HepG2 (cell line): ENCODE measurements at regions not wholly inside any gene's neighbourhood (a gene's known extent, or its start where the extent isn't known, plus 50 kb on each side); places are given as distances from the start of the nearest gene placed in this dataset.

ENCODE experiments used
- ATAC-seq: fragments of 200-7000 bp; cut with Tn5 transposase; 3 replicates; pipeline ENCODE4 v1.9.1; 2020; ENCODE audit warnings: mild to moderate bottlenecking, moderate library complexity
- BruUV-seq: library from RNA; stranded (reverse); fragments of 400-500 nt; replicated peaks from 2 replicates; lab custom pipeline; 2021; lab: Mats Ljungman, UMichigan
- CTCF ChIA-PET: fragments of 300-600 bp; formaldehyde crosslinking; extraction: SDS; loops from one replicate; lab custom pipeline; 2021; ENCODE audit warnings: low total read pairs, inconsistent platforms, low intra/inter-chr PET ratio; lab: Yijun Ruan, JAX
- POLR2A ChIA-PET: fragments of 350-600 bp; sonication (Branson Sonifier 250); formaldehyde crosslinking; loops from one replicate; lab custom pipeline; 2020; ENCODE audit warnings: antibody characterized with exemption, inconsistent platforms; lab: Yijun Ruan, JAX
- DNase-seq: peaks from one replicate; pipeline ENCODE4 v3.0.0-alpha.2; 2015; ENCODE audit warnings: low spot score
- FAIRE-seq: peaks from 3 replicates; lab custom pipeline; 2011; peaks lifted over from hg19 to GRCh38; lab: Jason Lieb, UNC
- H2AFZ ChIP-seq: one replicate; pipeline ENCODE4 v1.6.1; 2011; ENCODE audit warnings: low read length, inconsistent platforms
- H3K27ac ChIP-seq: fragments of 300-600 bp; 3 replicates; pipeline ENCODE4 v1.8.0; 2011; ENCODE audit warnings: mixed run types, mild to moderate bottlenecking, mixed read lengths, low read length, inconsistent platforms; ENCODE audit not compliant: insufficient read depth; ENCODE audit errors: extremely low read length
- H3K27me3 ChIP-seq, 2 experiments: fragments of 200-600 bp in 1 of 2; 2 replicates in 1 of 2; 3 replicates in 1 of 2; pipeline versions ENCODE4 v1.6.0 to v1.8.0; 2011; ENCODE audit warnings: low read length in 2 of 2, mild to moderate bottlenecking in 2 of 2, moderate library complexity in 2 of 2, inconsistent platforms in 1 of 2; ENCODE audit not compliant: insufficient read depth in 2 of 2, control insufficient read depth in 1 of 2
- H3K36me3 ChIP-seq, 2 experiments: fragments of 200-600 bp in 1 of 2; replicated peaks in 1 of 2; 2 replicates in 1 of 2; 3 replicates in 1 of 2; pipeline versions ENCODE4 v1.5.1 to v1.8.0; 2011; ENCODE audit warnings: low read length in 2 of 2, inconsistent platforms in 1 of 2; ENCODE audit not compliant: insufficient read depth in 2 of 2, control insufficient read depth in 1 of 2
- H3K4me1 ChIP-seq: 2 replicates; pipeline ENCODE4 v1.5.1; 2012; ENCODE audit warnings: low read length, inconsistent platforms; ENCODE audit not compliant: insufficient read depth
- H3K4me2 ChIP-seq: 2 replicates; pipeline ENCODE4 v1.6.0; 2011; ENCODE audit warnings: low read depth, low read length, inconsistent platforms
- H3K4me3 ChIP-seq, 3 experiments: fragments of 200-600 bp in 1 of 3; sonication (generic), shearing (Covaris generic) in 1 of 3; replicated peaks in 1 of 3; 2 replicates each; pipeline ENCODE4 v1.5.1; 2011 to 2016; ENCODE audit warnings: low read length in 3 of 3, inconsistent platforms in 2 of 3, low read depth in 2 of 3, mild to moderate bottlenecking in 2 of 3, control low read depth in 1 of 3, mixed read lengths in 1 of 3; ENCODE audit not compliant: insufficient read depth in 1 of 3
- H3K79me2 ChIP-seq: one replicate; pipeline ENCODE4 v1.6.1; 2011; ENCODE audit warnings: low read length, inconsistent platforms; ENCODE audit not compliant: insufficient read depth
- H3K9ac ChIP-seq: 2 replicates; pipeline ENCODE4 v1.6.0; 2011; ENCODE audit warnings: mild to moderate bottlenecking, low read depth, low read length, inconsistent platforms; ENCODE audit not compliant: insufficient read depth
- H3K9me3 ChIP-seq: 2 replicates; pipeline ENCODE4 v1.5.1; 2012; ENCODE audit warnings: mild to moderate bottlenecking, low read length
- H4K20me1 ChIP-seq: 2 replicates; pipeline ENCODE4 v1.6.0; 2011; ENCODE audit warnings: inconsistent platforms, mild to moderate bottlenecking, low read length, moderate library complexity; ENCODE audit not compliant: insufficient read depth
- ARID2 ChIP-seq: sonication (generic); formaldehyde crosslinking; IDR thresholded peaks from 2 replicates; pipeline ENCODE4 v1.8.1; 2022; ENCODE audit warnings: mild to moderate bottlenecking, missing genetic modification reagents, borderline replicate concordance
- HIVEP1 ChIP-seq: sonication (generic); formaldehyde crosslinking; IDR thresholded peaks from 2 replicates; pipeline ENCODE4 v1.4.0; 2020; ENCODE audit warnings: mild to moderate bottlenecking, missing genetic modification reagents
- HOXA7 ChIP-seq: sonication (generic); formaldehyde crosslinking; IDR thresholded peaks from 2 replicates; pipeline ENCODE4 v1.8.1; 2022; ENCODE audit warnings: mild to moderate bottlenecking, missing genetic modification reagents, moderate library complexity
- KAT7 ChIP-seq: IDR thresholded peaks from 2 replicates; pipeline ENCODE4 v1.6.1; 2018; ENCODE audit warnings: borderline replicate concordance, missing compliant biosample characterization
- MIER3 ChIP-seq: IDR thresholded peaks from 2 replicates; pipeline ENCODE4 v1.6.1; 2016; ENCODE audit warnings: missing compliant biosample characterization, borderline replicate concordance
- NFYC ChIP-seq: IDR thresholded peaks from 2 replicates; pipeline ENCODE4 v1.6.1; 2016; ENCODE audit warnings: missing genetic modification reagents, missing compliant biosample characterization
- TEAD2 ChIP-seq: sonication (generic); formaldehyde crosslinking; IDR thresholded peaks from 2 replicates; pipeline ENCODE4 v1.9.0; 2021; ENCODE audit warnings: missing genetic modification reagents
- ZBTB42 ChIP-seq: sonication (generic); formaldehyde crosslinking; IDR thresholded peaks from 2 replicates; pipeline ENCODE4 v1.5.0; 2020; ENCODE audit warnings: mild to moderate bottlenecking, missing genetic modification reagents
- ZKSCAN1 ChIP-seq: fragments of 150-350 bp; IDR thresholded peaks from 2 replicates; pipeline ENCODE4 v1.6.1; 2014; ENCODE audit warnings: low read length
- ZNF260 ChIP-seq: sonication (generic); formaldehyde crosslinking; IDR thresholded peaks from 2 replicates; pipeline ENCODE4 v1.4.0; 2020; ENCODE audit warnings: missing genetic modification reagents, low read depth, mild to moderate bottlenecking, borderline replicate concordance
- ZNF501 ChIP-seq: sonication (generic); formaldehyde crosslinking; IDR thresholded peaks from 2 replicates; pipeline ENCODE4 v1.5.1; 2020; ENCODE audit warnings: mild to moderate bottlenecking, moderate library complexity, missing genetic modification reagents
- ZNF879 ChIP-seq: sonication (generic); formaldehyde crosslinking; IDR thresholded peaks from 2 replicates; pipeline ENCODE4 v1.8.1; 2023; ENCODE audit warnings: missing genetic modification reagents
- ZSCAN9 ChIP-seq: IDR thresholded peaks from 2 replicates; pipeline ENCODE4 v1.6.1; 2016; ENCODE audit warnings: borderline replicate concordance
- WGBS: methylation state at CpG from one replicate; pipeline ENCODE4 v1.1.6; 2017; ENCODE audit warnings: low lambda C conversion rate; 5-methylcytosine and 5-hydroxymethylcytosine counted together
- in situ Hi-C: cut with HindIII; loops from 2 replicates; pipeline ENCODE4 v1.10.0; 2017; ENCODE audit warnings: low pct_unique_long_range_greater_than_20kb; ENCODE audit not compliant: extremely low pct_ligation_motif_present
- intact Hi-C: fragments of 100-400 bp; cut with micrococcal nuclease; formaldehyde crosslinking; loops from one replicate; pipeline ENCODE4 v1.10.0; 2022; ENCODE audit not compliant: unreplicated experiment
- TF ChIP-seq, protein P1 (sequence below): sonication (generic); formaldehyde crosslinking; IDR thresholded peaks from 2 replicates; pipeline ENCODE4 v1.8.1; 2023; ENCODE audit warnings: mild to moderate bottlenecking, moderate library complexity, missing genetic modification reagents
- TF ChIP-seq, protein P2 (sequence below): sonication (generic); formaldehyde crosslinking; IDR thresholded peaks from 2 replicates; pipeline ENCODE4 v1.8.0; 2023; ENCODE audit warnings: mild to moderate bottlenecking, missing genetic modification reagents
- TF ChIP-seq, protein P3 (sequence below): sonication (generic); formaldehyde crosslinking; conservative IDR thresholded peaks from 2 replicates; pipeline ENCODE4 v1.5.0; 2020; ENCODE audit warnings: missing genetic modification reagents

DNA sequence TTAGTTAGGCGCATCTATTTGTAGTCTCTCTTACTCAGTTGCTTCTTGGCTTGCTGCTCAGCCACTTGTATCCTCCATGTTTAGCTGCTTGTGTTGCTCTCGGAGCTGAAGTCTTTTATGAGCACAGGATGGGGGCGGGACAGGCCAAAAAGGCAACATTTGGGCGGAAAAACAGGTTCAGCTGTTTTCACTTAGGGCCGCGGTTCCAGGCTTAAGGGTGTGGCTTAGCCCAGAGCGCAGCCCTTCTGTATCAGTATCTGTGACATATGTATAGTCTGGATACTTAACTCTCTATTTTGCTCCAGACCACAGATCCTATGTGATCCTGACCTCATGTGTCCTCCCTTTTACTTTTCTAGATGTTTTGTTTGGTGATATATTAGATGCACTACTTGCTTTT is 763.5 kb downstream of the SUCLG1 start (continued):
- TF ChIP-seq ZNF879 (CRISPR knock-in tag), result no peak
- no peak for TF ChIP-seq ZKSCAN1
- no peak for TF ChIP-seq ZNF501 (CRISPR knock-in tag)

DNA sequence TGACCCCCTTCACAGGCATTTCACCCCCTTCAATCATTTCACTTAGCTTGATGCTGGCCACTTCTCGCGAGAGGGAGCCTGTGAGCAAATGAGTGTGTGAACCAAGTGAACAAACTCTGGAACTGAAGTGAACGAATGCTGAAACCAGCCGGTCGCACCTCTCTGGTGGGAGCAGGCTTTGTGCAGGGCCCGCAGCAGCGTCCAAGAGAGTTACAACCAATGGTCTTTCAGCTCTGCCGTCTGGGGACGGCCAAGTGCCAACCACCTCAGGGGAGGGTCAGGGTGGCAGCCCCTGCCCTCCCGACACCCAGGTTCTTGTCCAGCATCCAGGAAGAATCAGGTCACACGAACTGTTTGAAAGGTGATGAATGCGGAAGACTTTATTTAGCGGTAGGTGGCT is 764.0 kb downstream of the SUCLG1 start:
- Histone ChIP-seq H3K4me3 (no peak overlapping the region), H3K27ac (no peak overlapping the region), H3K9ac (no peak overlapping the region), H3K79me2 (no peaks in the 10 kb centered on the region), H3K27me3 (no peaks in the 10 kb centered on the region), H3K36me3 (no peaks in the 10 kb centered on the region), H3K4me1 (no peaks in the 10 kb centered on the region), H4K20me1 (no peaks in the 10 kb centered on the region), H2AFZ (no peak overlapping the region), H3K4me2 (no peak overlapping the region), H3K9me3 (peaks cover 69% of the 10 kb centered on the region)
- ChIA-PET CTCF (no interaction called here), POLR2A (no interaction called here)
- no TSS peak for BruUV-seq
- in situ Hi-C loops (no loop called here), intact Hi-C loops (no loop called here)
- TF ChIP-seq, protein P1, sequence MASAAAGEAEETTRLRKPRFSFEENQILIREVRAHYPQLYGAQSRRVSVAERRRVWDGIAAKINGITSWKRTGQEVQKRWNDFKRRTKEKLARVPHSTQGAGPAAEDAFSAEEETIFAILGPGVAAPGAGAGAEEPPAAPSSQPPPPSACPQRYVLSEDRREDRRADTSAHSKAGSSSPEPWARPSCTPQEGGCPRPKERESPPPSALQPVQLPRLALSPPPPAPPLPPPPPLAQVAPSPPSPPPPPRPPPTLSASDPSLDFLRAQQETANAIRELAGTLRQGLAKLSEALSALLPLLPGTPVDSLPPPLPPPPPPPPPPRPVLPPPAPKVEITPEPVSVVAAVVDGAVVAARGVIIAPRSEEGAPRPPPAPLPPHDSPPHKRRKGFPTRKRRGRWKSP (CRISPR knock-in tag), result no peak
- TF ChIP-seq KAT7 (CRISPR knock-in tag), result no peak
- TF ChIP-seq, protein P2, sequence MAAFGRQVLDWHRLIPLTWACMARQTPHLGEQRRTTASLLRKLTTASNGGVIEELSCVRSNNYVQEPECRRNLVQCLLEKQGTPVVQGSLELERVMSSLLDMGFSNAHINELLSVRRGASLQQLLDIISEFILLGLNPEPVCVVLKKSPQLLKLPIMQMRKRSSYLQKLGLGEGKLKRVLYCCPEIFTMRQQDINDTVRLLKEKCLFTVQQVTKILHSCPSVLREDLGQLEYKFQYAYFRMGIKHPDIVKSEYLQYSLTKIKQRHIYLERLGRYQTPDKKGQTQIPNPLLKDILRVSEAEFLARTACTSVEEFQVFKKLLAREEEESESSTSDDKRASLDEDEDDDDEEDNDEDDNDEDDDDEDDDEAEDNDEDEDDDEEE (CRISPR knock-in tag), result no peak
- TF ChIP-seq MIER3, result no peak
- TF ChIP-seq ZNF260 (CRISPR knock-in tag), result no peak
- TF ChIP-seq ZBTB42 (CRISPR knock-in tag), result no peak
- no peak for TF ChIP-seq NFYC
- no peak for TF ChIP-seq TEAD2 (CRISPR knock-in tag)
- no peak for TF ChIP-seq ZSCAN9 (CRISPR knock-in tag)
- no peak for TF ChIP-seq HIVEP1 (CRISPR knock-in tag)
- TF ChIP-seq ARID2 (CRISPR knock-in tag), result no peak
- TF ChIP-seq, protein P3, sequence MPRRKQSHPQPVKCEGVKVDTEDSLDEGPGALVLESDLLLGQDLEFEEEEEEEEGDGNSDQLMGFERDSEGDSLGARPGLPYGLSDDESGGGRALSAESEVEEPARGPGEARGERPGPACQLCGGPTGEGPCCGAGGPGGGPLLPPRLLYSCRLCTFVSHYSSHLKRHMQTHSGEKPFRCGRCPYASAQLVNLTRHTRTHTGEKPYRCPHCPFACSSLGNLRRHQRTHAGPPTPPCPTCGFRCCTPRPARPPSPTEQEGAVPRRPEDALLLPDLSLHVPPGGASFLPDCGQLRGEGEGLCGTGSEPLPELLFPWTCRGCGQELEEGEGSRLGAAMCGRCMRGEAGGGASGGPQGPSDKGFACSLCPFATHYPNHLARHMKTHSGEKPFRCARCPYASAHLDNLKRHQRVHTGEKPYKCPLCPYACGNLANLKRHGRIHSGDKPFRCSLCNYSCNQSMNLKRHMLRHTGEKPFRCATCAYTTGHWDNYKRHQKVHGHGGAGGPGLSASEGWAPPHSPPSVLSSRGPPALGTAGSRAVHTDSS, result no peak
- no peak for TF ChIP-seq HOXA7 (CRISPR knock-in tag)
- no peak for DNase-seq
- WGBS, result 65% methylated on average over 13 of the region's 13 CpGs
- no peak for ATAC-seq
- FAIRE-seq, result no peak
